MCF 10A (cell line): ENCODE measurements at regions not wholly inside any gene's neighbourhood (a gene's known extent, or its start where the extent isn't known, plus 50 kb on each side); places are given as distances from the start of the nearest gene placed in this dataset.

Experiments used
- BruUV-seq: library from RNA; stranded (reverse); fragments of 400-500 nt; replicated peaks from 2 replicates; lab custom pipeline; 2021; lab: Mats Ljungman, UMichigan
- CTCF ChIA-PET: fragments of 300-600 bp; sonication (Branson Sonifier 250); formaldehyde crosslinking; extraction: SDS; loops from one replicate; lab custom pipeline; 2021; ENCODE audit warnings: antibody characterized with exemption, inconsistent platforms; lab: Yijun Ruan, JAX
- POLR2A ChIA-PET: fragments of 300-600, 350-650 bp; sonication (Branson Sonifier 250); formaldehyde crosslinking; extraction: SDS; loops from one replicate; lab custom pipeline; 2020; ENCODE audit warnings: antibody characterized with exemption, inconsistent platforms; lab: Yijun Ruan, JAX
- DNase-seq: peaks from one replicate; pipeline ENCODE4 v3.0.0-alpha.2; 2018; ENCODE audit not compliant: unreplicated experiment
- H3K27ac Mint-ChIP-seq: one replicate; pipeline ENCODE4 v1.8.0; 2022; ENCODE audit warnings: mild to moderate bottlenecking, low read depth, mixed read lengths; ENCODE audit not compliant: unreplicated experiment
- H3K27me3 Mint-ChIP-seq: one replicate; pipeline ENCODE4 v1.8.0; 2022; ENCODE audit warnings: mixed read lengths; ENCODE audit not compliant: insufficient read depth, unreplicated experiment
- H3K36me3 Mint-ChIP-seq: one replicate; pipeline ENCODE4 v1.8.0; 2022; ENCODE audit warnings: mild to moderate bottlenecking, moderate library complexity, mixed read lengths; ENCODE audit not compliant: insufficient read depth, unreplicated experiment
- H3K4me1 Mint-ChIP-seq: one replicate; pipeline ENCODE4 v1.8.0; 2022; ENCODE audit warnings: mixed read lengths; ENCODE audit not compliant: insufficient read depth, unreplicated experiment
- H3K4me3 Mint-ChIP-seq: one replicate; pipeline ENCODE4 v1.8.0; 2022; ENCODE audit warnings: mild to moderate bottlenecking, moderate library complexity, mixed read lengths; ENCODE audit not compliant: unreplicated experiment
- H3K9me3 Mint-ChIP-seq: one replicate; pipeline ENCODE4 v1.8.0; 2022; ENCODE audit warnings: mixed read lengths; ENCODE audit not compliant: unreplicated experiment
- CTCF ChIP-seq: fragments of 200-600 bp; IDR thresholded peaks from one replicate; pipeline ENCODE4 v1.8.0; 2022; ENCODE audit warnings: antibody characterized with exemption, mild to moderate bottlenecking; ENCODE audit not compliant: unreplicated experiment
- intact Hi-C: fragments of 100-400 bp; cut with micrococcal nuclease; formaldehyde crosslinking; loops from 2 replicates; pipeline ENCODE4 v1.14.1; 2022

GRCh38 chr6:102994866-102995265 lies 1601.4 kb downstream of the GRIK2 start:
- DNase-seq, result no peak
- Mint-ChIP-seq H3K36me3 (no peaks in the 10 kb centered on the region), H3K27ac (no peak overlapping the region), H3K27me3 (no peaks in the 10 kb centered on the region), H3K4me1 (no peaks in the 10 kb centered on the region), H3K4me3 (no peak overlapping the region), H3K9me3 (no peaks in the 10 kb centered on the region)
- intact Hi-C loops, result no loop called here
- TF ChIP-seq CTCF, result no peak
- BruUV-seq, result no TSS peak
- POLR2A ChIA-PET, result no interaction called here
- CTCF ChIA-PET, result no interaction called here

- Mint-ChIP-seq H3K4me1 (no peaks in the 10 kb centered on the region), H3K27ac (no peak overlapping the region), H3K36me3 (no peaks in the 10 kb centered on the region), H3K9me3 (no peaks in the 10 kb centered on the region), H3K27me3 (no peaks in the 10 kb centered on the region), H3K4me3 (no peak overlapping the region)
- TF ChIP-seq CTCF, result no peak
- no peak for DNase-seq
- ChIA-PET CTCF (interaction anchor here (0.6 kb wide), 1 partner anchor 25 kb away, joined by 3 read pairs; no protein-coding TSS in a partner anchor), POLR2A (no interaction called here)
- intact Hi-C loops, result no loop called here
- no TSS peak for BruUV-seq
Measured at GRCh38 chr6:102986086-102986485, 1592.6 kb downstream of the GRIK2 start.

GRCh38 chr6:102984357-102984756 lies 1590.8 kb downstream of the GRIK2 start:
- ChIA-PET POLR2A (no interaction called here), CTCF (no interaction called here)
- Mint-ChIP-seq H3K27ac (no peak overlapping the region), H3K9me3 (no peaks in the 10 kb centered on the region), H3K27me3 (no peaks in the 10 kb centered on the region), H3K4me3 (no peak overlapping the region), H3K36me3 (no peaks in the 10 kb centered on the region), H3K4me1 (no peaks in the 10 kb centered on the region)
- DNase-seq, result no peak
- intact Hi-C loops, result no loop called here
- no peak for TF ChIP-seq CTCF
- no TSS peak for BruUV-seq

GRCh38 chr6:102981490-102982015 lies 1588.0 kb downstream of the GRIK2 start:
- DNase-seq, result no peak
- CTCF ChIA-PET, result interaction anchor here (0.6 kb wide), 1 partner anchor 22 kb away, joined by 3 read pairs; no protein-coding TSS in a partner anchor

More at GRCh38 chr6:102981490-102982015, 1588.0 kb downstream of the GRIK2 start:
- Mint-ChIP-seq H3K9me3 (no peaks in the 10 kb centered on the region), H3K4me3 (no peak overlapping the region), H3K27me3 (no peaks in the 10 kb centered on the region), H3K27ac (no peak overlapping the region), H3K36me3 (no peaks in the 10 kb centered on the region), H3K4me1 (no peaks in the 10 kb centered on the region)
- TF ChIP-seq CTCF, result no peak
- BruUV-seq, result no TSS peak
- POLR2A ChIA-PET, result no interaction called here
- intact Hi-C loops, result no loop called here
